Skin epidermis (tissue), 12 donors: ENCODE measurements at regions not wholly inside any gene's neighbourhood (a gene's known extent, or its start where the extent isn't known, plus 50 kb on each side); places are given as distances from the start of the nearest gene placed in this dataset.

ENCODE experiments used
- H3K27ac ChIP-seq, 21 experiments: fragments of 200-600 bp; sonication (generic) in 11 of 21; one replicate each; pipeline ENCODE4 v1.5.0; 2020; ENCODE audit warnings: mild to moderate bottlenecking in 3 of 21, inconsistent platforms in 2 of 21, moderate library complexity in 2 of 21
- H3K4me3 ChIP-seq, 7 experiments: fragments of 200-600 bp; sonication (generic) in 2 of 7; one replicate each; pipeline ENCODE4 v1.5.0; 2020; ENCODE audit warnings: inconsistent platforms in 2 of 7, mild to moderate bottlenecking in 2 of 7, moderate library complexity in 1 of 7

DNA sequence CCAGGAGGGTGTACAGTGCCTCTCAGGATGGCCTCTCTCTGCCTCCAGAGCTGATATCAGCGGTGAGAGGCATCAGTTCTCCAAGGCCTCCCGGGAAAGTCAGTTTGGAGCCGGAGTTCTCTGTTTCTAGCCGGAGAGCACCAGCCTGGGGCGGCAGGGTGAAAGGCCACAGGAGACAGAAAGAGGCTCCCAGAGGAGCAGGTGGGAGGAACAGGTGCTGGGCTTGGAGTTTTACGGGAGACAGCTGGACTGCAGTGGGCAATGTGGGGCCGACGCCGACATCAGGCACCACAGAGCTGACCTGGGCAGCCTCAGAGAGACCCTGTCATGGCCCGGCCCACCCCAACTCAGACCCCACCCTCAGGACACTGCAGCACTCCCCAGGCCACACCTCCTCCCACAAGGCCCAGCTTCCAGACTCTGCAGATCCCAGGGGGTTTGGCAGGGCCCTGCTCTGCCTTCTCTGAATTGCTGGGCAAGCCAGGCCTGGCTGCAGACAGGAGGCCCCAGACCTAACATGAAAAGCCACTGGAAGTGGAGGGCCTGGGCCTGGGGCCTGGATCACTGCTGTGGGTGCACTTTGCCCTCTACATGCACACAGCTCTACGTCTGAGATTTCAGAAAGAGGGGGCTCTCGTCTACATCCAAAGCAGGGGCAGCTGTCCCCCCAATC, 885.6 kb downstream of the BRD1 start:
- no peak overlapping the region for H3K4me3 ChIP-seq
- no peak overlapping the region for H3K27ac ChIP-seq

GRCh38 chr22:48941033-48941902, 886.4 kb downstream of the BRD1 start:
- H3K27ac ChIP-seq = no peak overlapping the region
- no peak overlapping the region for H3K4me3 ChIP-seq

DNA sequence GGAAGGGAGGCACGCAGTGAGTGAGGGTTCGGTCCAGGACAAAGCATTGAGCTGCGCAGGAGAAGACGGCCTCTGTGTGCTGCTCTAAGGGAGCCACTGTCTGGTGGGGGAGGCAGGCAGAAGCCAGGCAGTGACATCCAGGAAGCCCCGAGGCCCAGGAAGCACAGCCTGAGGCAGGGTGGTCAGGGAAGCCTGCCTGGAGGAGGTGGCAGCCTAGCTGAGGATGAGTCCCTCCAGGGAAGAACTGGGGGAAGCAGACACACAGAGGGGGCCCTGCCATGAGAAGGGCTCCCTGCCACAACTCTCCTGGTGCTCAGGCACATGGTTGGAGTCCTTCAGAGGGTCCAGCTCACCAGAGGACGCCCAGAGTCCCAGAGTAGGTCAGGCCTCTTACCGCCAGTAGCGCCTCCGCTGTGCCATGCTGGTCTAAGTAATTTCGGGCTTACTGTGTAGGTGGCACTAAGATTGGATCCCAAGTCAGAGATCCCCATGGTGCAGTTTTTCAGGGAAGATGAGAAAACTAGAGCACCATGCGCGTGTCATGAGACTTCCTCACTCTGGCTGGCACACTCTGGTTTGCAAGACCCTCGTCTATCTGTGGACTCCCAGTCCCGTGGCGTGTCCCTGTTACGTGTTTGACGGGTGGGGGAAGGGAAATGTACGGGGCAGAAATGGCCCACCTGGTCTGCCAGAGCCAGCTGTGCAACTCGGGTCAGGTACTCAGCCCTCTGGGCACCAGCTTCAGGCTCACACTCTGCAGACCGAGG, 887.2 kb downstream of the BRD1 start:
- Histone ChIP-seq H3K27ac (no peak overlapping the region), H3K4me3 (no peak overlapping the region)

DNA sequence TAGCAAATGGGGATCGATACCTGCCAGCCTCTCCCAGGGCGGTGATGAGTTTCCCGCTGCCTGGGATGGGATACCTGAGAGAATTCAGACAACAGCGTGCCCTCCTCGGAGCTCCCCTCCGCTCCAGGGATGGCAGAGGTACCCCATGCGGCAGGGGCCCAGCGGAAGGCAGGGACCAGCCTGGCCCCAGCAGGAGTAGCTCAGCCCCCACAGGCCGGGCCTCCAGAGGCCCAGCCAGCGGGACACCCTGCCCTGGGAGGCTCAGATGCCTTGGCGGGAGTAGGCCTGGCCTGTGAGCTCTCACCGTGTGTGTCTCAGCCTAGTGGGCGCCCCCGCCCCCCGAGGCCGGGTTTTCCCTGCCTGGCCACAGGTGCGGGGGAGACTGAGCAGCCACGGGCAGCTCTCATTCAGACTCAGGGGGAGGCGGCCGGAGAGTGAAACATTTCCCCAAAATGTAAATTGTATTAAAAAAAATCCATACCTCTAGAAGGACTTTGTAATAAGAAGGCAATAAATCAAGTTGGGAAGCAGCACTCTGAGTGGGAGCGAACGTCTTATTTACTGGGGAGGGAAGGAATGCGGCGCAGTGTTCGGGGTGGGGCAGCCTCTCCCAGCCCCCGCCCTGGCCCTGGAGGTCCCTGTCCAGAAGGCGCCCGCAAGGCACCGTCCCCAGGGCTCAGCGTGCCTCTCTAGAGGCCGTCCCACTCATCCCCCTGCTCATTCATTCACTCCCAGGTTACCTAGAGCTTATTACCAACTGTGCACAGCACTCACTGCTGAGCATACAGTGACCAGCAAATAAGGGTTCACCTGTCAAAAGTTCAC, 888.0 kb downstream of the BRD1 start:
- Histone ChIP-seq H3K27ac (no peak overlapping the region), H3K4me3 (no peak overlapping the region)

- Histone ChIP-seq H3K4me3 (no peak overlapping the region), H3K27ac (no peak overlapping the region)
Observed at GRCh38 chr22:48938741-48939140, 888.9 kb downstream of the BRD1 start.

DNA sequence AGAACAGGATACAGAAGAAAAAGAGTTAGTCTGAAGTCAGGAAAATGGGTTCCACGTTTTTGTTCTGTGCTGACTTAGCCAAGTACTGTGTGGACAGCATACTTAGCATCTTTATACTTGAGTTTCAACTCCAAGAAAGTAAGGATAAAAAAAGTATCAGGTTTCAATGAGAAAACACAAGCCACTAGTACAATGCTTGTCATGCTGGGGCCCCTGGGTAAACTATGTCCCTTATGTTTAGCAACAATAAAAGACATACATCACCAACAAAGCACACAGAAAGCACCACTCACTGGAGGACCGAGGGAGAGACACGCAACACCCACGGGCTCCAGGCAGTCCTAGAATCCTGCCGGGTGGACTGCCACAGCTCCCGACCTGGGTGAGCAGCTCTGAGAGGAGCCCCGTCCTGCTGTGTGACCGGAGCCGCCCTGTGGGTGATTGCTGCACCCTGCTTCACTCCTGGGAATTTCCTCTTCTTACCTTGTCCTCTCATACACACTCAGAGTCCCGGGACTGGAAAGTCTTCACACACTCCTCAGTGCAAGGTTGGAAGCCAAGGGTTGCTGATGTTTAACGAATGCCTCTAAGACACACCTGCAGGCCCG, 890.5 kb downstream of the BRD1 start:
- no peak overlapping the region for H3K27ac ChIP-seq
- H3K4me3 ChIP-seq = no peak overlapping the region

DNA sequence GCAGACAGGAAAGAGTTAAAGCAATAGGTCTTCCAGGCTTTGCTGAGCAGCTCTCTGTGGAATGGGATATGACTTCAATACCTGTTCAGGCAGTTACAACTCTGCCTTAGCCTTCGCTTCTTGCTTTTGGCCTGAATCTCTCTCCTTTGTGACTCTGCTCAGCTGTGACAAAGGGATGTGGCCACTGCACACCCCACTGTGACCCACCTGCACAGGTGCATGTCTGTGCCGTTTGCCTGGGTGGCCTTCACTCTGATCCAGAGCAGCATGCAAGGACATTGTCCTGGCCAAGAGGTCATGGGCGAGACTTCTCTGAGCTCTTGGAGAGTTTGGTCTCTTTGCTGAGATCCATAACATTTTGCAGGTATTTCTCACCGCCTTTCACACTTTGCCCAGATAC, 891.3 kb downstream of the BRD1 start:
- Histone ChIP-seq H3K4me3 (no peak overlapping the region), H3K27ac (no peak overlapping the region)

GRCh38 chr22:48934446-48934845, 893.2 kb downstream of the BRD1 start:
- Histone ChIP-seq H3K27ac (no peak overlapping the region), H3K4me3 (no peak overlapping the region)

DNA sequence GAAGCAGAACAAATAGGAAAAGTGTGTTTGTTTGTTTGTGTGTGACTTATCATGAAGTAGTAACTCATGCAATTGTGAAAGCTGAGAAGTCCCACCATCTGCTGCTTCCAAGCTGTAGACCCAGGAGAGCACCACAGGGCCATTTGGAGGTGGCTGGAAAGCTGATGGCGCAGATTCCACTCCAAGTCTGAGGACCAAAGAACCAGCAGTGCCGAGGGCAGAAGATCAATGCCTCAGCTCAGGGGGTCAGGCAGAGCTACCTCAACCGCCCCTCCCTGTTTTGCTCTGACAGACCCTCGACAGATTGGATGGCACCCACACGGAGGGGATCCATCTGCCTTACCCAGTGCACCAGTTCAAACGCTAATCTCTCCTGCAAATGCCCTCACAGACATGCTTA, 896.2 kb downstream of the BRD1 start:
- H3K27ac ChIP-seq = no peak overlapping the region
- no peak overlapping the region for H3K4me3 ChIP-seq

DNA sequence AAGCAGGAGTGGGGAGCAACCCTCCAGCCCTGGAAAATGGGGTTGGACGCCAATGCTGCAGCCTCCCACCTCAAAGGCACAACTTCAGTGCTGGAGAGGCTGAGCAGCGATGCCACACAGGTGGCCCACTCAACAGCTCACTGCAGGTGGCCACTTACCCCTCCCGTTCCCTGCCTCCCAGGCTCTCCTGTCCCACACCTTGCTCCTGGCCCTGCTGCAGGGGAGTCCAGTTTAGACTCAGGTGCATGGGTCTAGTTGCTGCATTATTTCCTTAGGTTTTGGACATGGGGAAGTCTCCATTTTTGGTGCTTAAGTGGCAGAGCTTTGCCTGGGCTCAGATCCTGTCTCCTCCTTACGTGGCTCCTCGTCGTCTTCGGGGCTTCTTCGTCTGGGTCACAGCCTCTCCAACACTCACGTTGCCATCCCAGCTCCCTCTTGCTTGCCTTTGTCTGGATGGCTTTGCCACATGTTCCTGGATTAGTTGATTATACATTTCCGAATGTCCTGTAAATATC, 898.3 kb downstream of the BRD1 start:
- Histone ChIP-seq H3K27ac (no peak overlapping the region), H3K4me3 (no peak overlapping the region)

GRCh38 chr22:48927591-48927990, 900.1 kb downstream of the BRD1 start:
- H3K27ac ChIP-seq = no peak overlapping the region
- no peak overlapping the region for H3K4me3 ChIP-seq

- no peak overlapping the region for H3K27ac ChIP-seq
- no peak overlapping the region for H3K4me3 ChIP-seq
Observed at GRCh38 chr22:48926643-48927042, 901.0 kb downstream of the BRD1 start.

DNA sequence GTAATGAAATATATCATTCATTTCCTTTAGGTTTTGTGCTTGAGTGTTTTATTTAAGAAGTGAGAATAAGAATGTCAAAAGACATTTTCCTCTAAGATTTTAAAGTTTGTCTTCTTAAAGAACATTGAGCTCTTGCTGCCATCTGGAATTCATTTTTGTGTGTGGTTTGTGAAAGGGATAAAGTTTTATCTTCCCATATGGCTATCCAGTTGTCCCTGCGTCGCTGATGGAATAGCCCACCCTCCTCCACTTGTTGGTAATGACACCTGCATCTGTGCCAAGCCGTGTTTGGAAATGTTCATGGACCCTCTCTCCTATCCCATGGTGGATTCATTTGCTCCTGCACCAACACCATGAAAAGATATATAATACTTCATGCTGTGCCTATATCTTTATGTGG, 901.5 kb downstream of the BRD1 start:
- no peak overlapping the region for H3K4me3 ChIP-seq
- H3K27ac ChIP-seq = no peak overlapping the region

DNA sequence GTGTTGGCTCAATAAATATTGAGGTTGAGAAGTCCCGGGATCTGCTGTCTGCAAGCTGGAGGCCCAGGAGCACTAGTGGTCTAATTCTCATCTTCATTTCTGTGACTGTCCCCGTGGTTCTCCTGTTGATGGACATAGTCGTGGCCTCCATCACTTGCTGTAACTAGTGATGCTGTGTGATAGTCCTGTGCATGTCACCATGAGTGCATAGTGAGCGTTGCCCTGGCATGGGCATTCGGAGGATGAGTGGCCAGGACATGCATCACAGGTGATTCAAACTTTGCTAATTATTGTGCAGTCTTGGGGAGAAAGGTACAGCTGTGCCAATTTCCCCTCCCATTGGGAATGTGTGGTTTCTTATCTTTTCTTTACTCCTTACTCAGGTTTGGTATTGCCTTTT, 902.2 kb downstream of the BRD1 start:
- H3K27ac ChIP-seq = no peak overlapping the region

GRCh38 chr22:48923996-48924395, 903.7 kb downstream of the BRD1 start:
- H3K27ac ChIP-seq = no peak overlapping the region
- H3K4me3 ChIP-seq = no peak overlapping the region

More for the DNA sequence above, 902.2 kb downstream of the BRD1 start:
- no peak overlapping the region for H3K4me3 ChIP-seq

DNA sequence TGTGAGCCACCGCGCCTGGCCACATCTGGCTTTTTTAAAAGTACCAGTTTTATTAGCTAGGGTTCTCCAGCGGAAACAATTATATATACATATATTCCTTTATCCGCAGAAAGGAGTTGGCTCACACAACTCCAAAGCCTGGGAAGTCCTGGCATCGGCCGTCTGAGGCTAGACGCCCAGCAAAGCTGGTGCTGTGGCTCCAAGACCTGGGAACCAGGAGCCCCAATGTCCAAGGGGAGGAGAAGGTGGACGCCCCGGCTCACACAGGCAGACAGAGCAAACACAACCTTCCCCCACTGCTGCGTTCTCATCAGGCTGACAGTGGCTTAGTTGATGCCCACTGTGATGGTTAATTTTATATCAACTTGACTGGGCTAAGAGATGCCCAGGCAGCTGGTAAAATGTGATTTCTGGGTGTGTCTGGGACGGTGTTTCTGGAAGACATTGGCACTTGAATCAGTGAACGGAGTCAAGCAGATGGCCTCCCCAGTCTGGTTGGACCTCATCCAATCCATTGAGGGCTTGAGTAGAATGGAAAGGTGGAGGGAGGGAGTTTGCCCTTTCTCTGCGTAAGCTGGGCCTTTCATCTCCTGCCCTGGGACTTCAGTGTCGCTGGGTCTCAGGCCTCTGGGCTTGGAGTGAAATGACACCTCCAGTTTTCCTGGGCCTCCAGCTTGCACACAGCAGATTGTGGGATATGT, 904.4 kb downstream of the BRD1 start:
- no peak overlapping the region for H3K27ac ChIP-seq

GRCh38 chr22:48921411-48921903, 906.2 kb downstream of the BRD1 start:
- Histone ChIP-seq H3K27ac (no peak overlapping the region), H3K4me3 (no peak overlapping the region)

More for the DNA sequence above, 904.4 kb downstream of the BRD1 start:
- H3K4me3 ChIP-seq = no peak overlapping the region

- H3K4me3 ChIP-seq = no peak overlapping the region
- no peak overlapping the region for H3K27ac ChIP-seq
Observed at GRCh38 chr22:48920776-48921241, 906.9 kb downstream of the BRD1 start.
